GM12878 (cell line): ENCODE measurements at regions not wholly inside any gene's neighbourhood (a gene's known extent, or its start where the extent isn't known, plus 50 kb on each side); places are given as distances from the start of the nearest gene placed in this dataset.
"Not testable (repeated sequence)": the region's sequence is repeated elsewhere in the genome, so short reads cannot be mapped to it uniquely, and the experiment has no call there.

Experiments
- ATAC-seq: fragments of 200-7000 bp; cut with Tn5 transposase; 3 replicates; pipeline ENCODE4 v1.9.1; 2020; ENCODE audit warnings: mild to moderate bottlenecking, moderate library complexity
- BruUV-seq: library from RNA; stranded (reverse); fragments of 400-500 nt; replicated peaks from 2 replicates; lab custom pipeline; 2021; lab: Mats Ljungman, UMichigan
- CTCF ChIA-PET: fragments of 300-600 bp; sonication (Branson Sonifier 250); formaldehyde crosslinking; extraction: SDS; loops from one replicate; lab custom pipeline; 2021; ENCODE audit warnings: inconsistent platforms; lab: Yijun Ruan, JAX
- POLR2A ChIA-PET: fragments of 350-600 bp; formaldehyde crosslinking; extraction: SDS; loops from one replicate; lab custom pipeline; 2021; ENCODE audit warnings: inconsistent platforms; lab: Charles Lee
- RAD21 ChIA-PET: fragments of 300-600 bp; sonication (Branson Sonifier 250); formaldehyde crosslinking; loops from one replicate; lab custom pipeline; 2023; ENCODE audit warnings: antibody characterized with exemption; ENCODE audit not compliant: unreplicated experiment; lab: Charles Lee
- SMC1A ChIA-PET: fragments of 300-600 bp; sonication (Branson Sonifier 250); formaldehyde crosslinking; loops from one replicate; lab custom pipeline; 2023; ENCODE audit not compliant: unreplicated experiment, uncharacterized antibody; lab: Charles Lee
- DNase-seq: peaks from one replicate; pipeline ENCODE4 v3.0.0-alpha.2; 2011; ENCODE audit warnings: low read depth, low spot score
- FAIRE-seq: peaks from 3 replicates; lab custom pipeline; 2011; peaks lifted over from hg19 to GRCh38; lab: Jason Lieb, UNC
- H2AFZ ChIP-seq: 2 replicates; pipeline ENCODE4 v1.6.0; 2011; ENCODE audit warnings: low read depth, low read length, control low read depth; ENCODE audit not compliant: control insufficient read depth
- H3K27ac ChIP-seq: 2 replicates; pipeline ENCODE4 v1.5.1; 2011; ENCODE audit warnings: control low read depth; ENCODE audit not compliant: control insufficient read depth, insufficient read depth
- H3K27me3 ChIP-seq, 2 experiments: replicated peaks in 1 of 2; 2 replicates each; pipeline versions ENCODE4 v1.6.0 to v1.6.1; 2011; ENCODE audit warnings: low read length in 1 of 2; ENCODE audit not compliant: control insufficient read depth in 2 of 2, insufficient read depth in 2 of 2
- H3K36me3 ChIP-seq, 2 experiments: 2 replicates each; pipeline ENCODE4 v1.5.1; 2011; ENCODE audit warnings: low read length in 1 of 2; ENCODE audit not compliant: control insufficient read depth in 2 of 2, insufficient read depth in 2 of 2
- H3K4me1 ChIP-seq: 2 replicates; pipeline ENCODE4 v1.6.1; 2011; ENCODE audit warnings: mild to moderate bottlenecking, low read length, moderate library complexity, mixed read lengths; ENCODE audit not compliant: control insufficient read depth, insufficient read depth
- H3K4me2 ChIP-seq: 2 replicates; pipeline ENCODE4 v1.6.0; 2011; ENCODE audit warnings: control low read depth; ENCODE audit not compliant: control insufficient read depth, insufficient read depth
- H3K4me3 ChIP-seq: fragments of 200-600 bp; sonication (generic); 2 replicates; pipeline ENCODE4 v1.5.1; 2016
- H3K79me2 ChIP-seq: 2 replicates; pipeline ENCODE4 v1.6.0; 2011; ENCODE audit warnings: low read length; ENCODE audit not compliant: control insufficient read depth, insufficient read depth
- H3K9ac ChIP-seq: 2 replicates; pipeline ENCODE4 v1.8.0; 2011; ENCODE audit warnings: low read length, control low read depth, mixed read lengths; ENCODE audit not compliant: control insufficient read depth, insufficient read depth
- H3K9me3 ChIP-seq: replicated peaks from 3 replicates; pipeline ENCODE4 v1.5.1; 2011; ENCODE audit warnings: mild to moderate bottlenecking, low read length; ENCODE audit not compliant: control insufficient read depth, insufficient read depth
- H4K20me1 ChIP-seq: 2 replicates; pipeline ENCODE4 v1.6.0; 2011; ENCODE audit not compliant: control insufficient read depth, insufficient read depth
- CEBPB ChIP-seq, 2 experiments: fragments of 150-350 bp in 1 of 2; IDR thresholded peaks; 2 replicates each; pipeline ENCODE4 v1.6.1; 2012 to 2014; ENCODE audit warnings: low read depth in 2 of 2, low read length in 2 of 2, borderline replicate concordance in 1 of 2, inconsistent platforms in 1 of 2
- DPF2 ChIP-seq: fragments of 450-650 bp; IDR thresholded peaks from 2 replicates; pipeline ENCODE4 v1.6.1; 2017; ENCODE audit warnings: mild to moderate bottlenecking
- ELK1 ChIP-seq: IDR thresholded peaks from 2 replicates; pipeline ENCODE4 v1.6.1; 2012; ENCODE audit warnings: low read depth, low read length, improper control_type of control experiment
- MYC ChIP-seq: IDR thresholded peaks from 2 replicates; pipeline ENCODE4 v1.6.1; 2011; ENCODE audit warnings: mild to moderate bottlenecking, low read length, moderate library complexity, inconsistent platforms; ENCODE audit not compliant: insufficient read depth, insufficient replicate concordance, insufficient read length, severe bottlenecking
- SMARCA5 ChIP-seq: fragments of 450-650 bp; IDR thresholded peaks from 2 replicates; pipeline ENCODE4 v1.6.1; 2017; ENCODE audit warnings: mild to moderate bottlenecking
- TCF7 ChIP-seq: IDR thresholded peaks from 2 replicates; pipeline ENCODE4 v1.6.1; 2014; ENCODE audit warnings: antibody characterized with exemption, borderline replicate concordance
- ZNF24 ChIP-seq: fragments of 450-650 bp; IDR thresholded peaks from 2 replicates; pipeline ENCODE4 v1.6.1; 2017; ENCODE audit warnings: antibody characterized with exemption, mild to moderate bottlenecking
- WGBS: methylation state at CpG from one replicate; pipeline ENCODE4 v1.1.6; 2016; ENCODE audit warnings: low lambda C conversion rate; ENCODE audit not compliant: insufficient replicate concordance, insufficient coverage; ENCODE audit errors: missing lambda C conversion rate; 5-methylcytosine and 5-hydroxymethylcytosine counted together
- in situ Hi-C: fragments of 300-500 bp; cut with MboI; formaldehyde crosslinking; loops from 9 replicates; pipeline ENCODE4 v1.14.3; 2018; ENCODE audit warnings: mixed read lengths
- intact Hi-C: fragments of 100-400 bp; cut with micrococcal nuclease; formaldehyde crosslinking; loops from one replicate; pipeline ENCODE4 v1.14.2; 2022; ENCODE audit not compliant: unreplicated experiment

GRCh38 chr4:12911750-12912358 is 572.3 kb downstream of the RAB28 start:
- CTCF ChIA-PET: no interaction called here
- 57% methylated on average over 1 of the region's 1 CpG for WGBS
- RAD21 ChIA-PET: no interaction called here
- H3K36me3 ChIP-seq: no peaks in the 10 kb centered on the region
- DNase-seq (no peak), ATAC-seq (no peak), FAIRE-seq (no peak)
- H3K4me1 ChIP-seq: no peaks in the 10 kb centered on the region
- H4K20me1 ChIP-seq: no peaks in the 10 kb centered on the region
- no TSS peak for BruUV-seq
- H3K9ac ChIP-seq: no peak overlapping the region
- intact Hi-C loops: no loop called here
- no peak overlapping the region for H2AFZ ChIP-seq
- no peak overlapping the region for H3K4me2 ChIP-seq
- H3K9me3 ChIP-seq: no peaks in the 10 kb centered on the region
- SMC1A ChIA-PET: no interaction called here
- POLR2A ChIA-PET: no interaction called here
- H3K27me3 ChIP-seq: no peaks in the 10 kb centered on the region
- TF ChIP-seq DPF2 (no peak), CEBPB (IDR thresholded peaks at IDR 0.05; ENCODE audit: borderline replicate concordance in 1 of 2, low read depth in 2 of 2, low read length in 2 of 2) (no peak), SMARCA5 (no peak), ELK1 (no peak), ZNF24 (no peak), MYC (no peak), TCF7 (no peak)
- H3K4me3 ChIP-seq: no peak overlapping the region
- no peaks in the 10 kb centered on the region for H3K79me2 ChIP-seq
- in situ Hi-C loops: no loop called here
- no peak overlapping the region for H3K27ac ChIP-seq

DNA sequence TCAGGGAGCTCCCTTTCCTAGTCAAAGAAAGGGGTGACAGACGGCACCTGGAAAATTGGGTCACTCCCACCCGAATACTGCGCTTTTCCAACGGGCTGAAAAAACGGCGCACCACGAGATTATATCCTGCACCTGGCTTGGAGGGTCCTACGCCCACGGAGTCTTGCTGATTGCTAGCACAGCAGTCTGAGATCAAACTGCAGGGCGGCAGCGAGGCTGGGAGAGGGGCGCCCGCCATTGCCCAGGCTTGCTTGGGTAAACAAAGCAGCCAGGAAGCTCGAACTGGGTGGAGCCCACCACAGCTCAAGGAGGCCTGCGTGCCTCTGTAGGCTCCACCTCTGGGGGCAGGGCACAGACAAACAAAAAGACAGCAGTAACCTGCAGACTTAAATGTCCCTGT is 580.5 kb downstream of the RAB28 start:
- H3K9me3 ChIP-seq, H3K27me3 ChIP-seq, H3K4me1 ChIP-seq, H3K79me2 ChIP-seq, in situ Hi-C loops, H3K9ac ChIP-seq, H4K20me1 ChIP-seq, H3K4me2 ChIP-seq, H3K27ac ChIP-seq, H3K4me3 ChIP-seq, H2AFZ ChIP-seq, ATAC-seq, BruUV-seq, CTCF ChIA-PET, FAIRE-seq, POLR2A ChIA-PET, H3K36me3 ChIP-seq, DNase-seq, intact Hi-C loops, SMC1A ChIA-PET: not testable (repeated sequence)
- RAD21 ChIA-PET: interaction anchor here (0.7 kb wide), 1 partner anchor 10 kb away, joined by 3 read pairs; no protein-coding TSS in a partner anchor
- 57% methylated on average over 9 of the region's 15 CpGs for WGBS
